Mesenchymal stem cell (in vitro differentiated cells and primary cell): ENCODE measurements at regions not wholly inside any gene's neighbourhood (a gene's known extent, or its start where the extent isn't known, plus 50 kb on each side); places are given as distances from the start of the nearest gene placed in this dataset.

Source experiments
- DNase-seq: peaks from one replicate; pipeline ENCODE4 v3.0.0-alpha.2; 2013
- H2AFZ ChIP-seq: one replicate; pipeline ENCODE4 v1.6.1; 2013; ENCODE audit warnings: low read depth, mild to moderate bottlenecking, control low read depth, inconsistent platforms, low read length, moderate library complexity
- H2AK5ac ChIP-seq: 2 replicates; pipeline ENCODE4 v1.6.1; 2013; ENCODE audit warnings: low read length, moderate library complexity, mild to moderate bottlenecking, inconsistent platforms; ENCODE audit not compliant: severe bottlenecking
- H2BK120ac ChIP-seq: one replicate; pipeline ENCODE4 v1.6.1; 2013; ENCODE audit warnings: low read depth, mild to moderate bottlenecking, inconsistent platforms, low read length, moderate library complexity
- H2BK12ac ChIP-seq, 2 experiments: one replicate each; pipeline ENCODE4 v1.6.1; 2013; ENCODE audit warnings: inconsistent platforms in 2 of 2, low read length in 2 of 2, mild to moderate bottlenecking in 2 of 2, moderate library complexity in 2 of 2, control low read depth in 1 of 2
- H2BK15ac ChIP-seq: one replicate; pipeline ENCODE4 v1.6.1; 2013; ENCODE audit warnings: mild to moderate bottlenecking, low read depth, inconsistent platforms; ENCODE audit not compliant: poor library complexity, severe bottlenecking
- H2BK5ac ChIP-seq: 2 replicates; pipeline ENCODE4 v1.6.1; 2013; ENCODE audit warnings: low read depth, mild to moderate bottlenecking, low read length, control low read depth, inconsistent platforms; ENCODE audit not compliant: poor library complexity, severe bottlenecking
- H3K14ac ChIP-seq, 2 experiments: one replicate each; pipeline ENCODE4 v1.6.1; 2013; ENCODE audit warnings: inconsistent platforms in 2 of 2, low read length in 2 of 2, control low read depth in 1 of 2, mild to moderate bottlenecking in 1 of 2, moderate library complexity in 1 of 2
- H3K18ac ChIP-seq, 2 experiments: one replicate each; pipeline ENCODE4 v1.6.1; 2013; ENCODE audit warnings: inconsistent platforms in 2 of 2, low read length in 2 of 2, control low read depth in 1 of 2, low read depth in 1 of 2, mild to moderate bottlenecking in 1 of 2
- H3K23ac ChIP-seq, 2 experiments: one replicate each; pipeline ENCODE4 v1.6.1; 2013; ENCODE audit warnings: inconsistent platforms in 2 of 2, low read length in 2 of 2, mild to moderate bottlenecking in 2 of 2, moderate library complexity in 2 of 2, control low read depth in 1 of 2
- H3K27ac ChIP-seq: 2 replicates; pipeline ENCODE4 v1.5.1; 2013; ENCODE audit warnings: mild to moderate bottlenecking, moderate library complexity, low read length, control low read depth, inconsistent platforms; ENCODE audit not compliant: poor library complexity, severe bottlenecking
- H3K27me3 ChIP-seq, 2 experiments: 2 replicates each; pipeline versions ENCODE4 v1.6.1 to v1.7.0; 2013; ENCODE audit warnings: low read length in 2 of 2, mild to moderate bottlenecking in 2 of 2, moderate library complexity in 2 of 2, control low read depth in 1 of 2, inconsistent platforms in 1 of 2; ENCODE audit not compliant: control insufficient read depth in 1 of 2, insufficient read depth in 1 of 2
- H3K36me3 ChIP-seq, 2 experiments: 2 replicates each; pipeline versions ENCODE4 v1.6.1 to v1.7.0; 2013; ENCODE audit warnings: low read length in 2 of 2, control low read depth in 1 of 2, inconsistent platforms in 1 of 2, low read depth in 1 of 2, mild to moderate bottlenecking in 1 of 2; ENCODE audit not compliant: insufficient read depth in 2 of 2, control insufficient read depth in 1 of 2
- H3K4ac ChIP-seq, 2 experiments: one replicate each; pipeline ENCODE4 v1.6.1; 2013; ENCODE audit warnings: inconsistent platforms in 2 of 2, low read length in 2 of 2, mild to moderate bottlenecking in 2 of 2, moderate library complexity in 2 of 2, control low read depth in 1 of 2, low read depth in 1 of 2
- H3K4me1 ChIP-seq: 2 replicates; pipeline ENCODE4 v1.6.1; 2013; ENCODE audit warnings: low read depth, low read length, control low read depth; ENCODE audit not compliant: control insufficient read depth, insufficient read depth
- H3K4me2 ChIP-seq: 2 replicates; pipeline ENCODE4 v1.6.1; 2013; ENCODE audit warnings: low read length, mild to moderate bottlenecking, inconsistent platforms; ENCODE audit not compliant: poor library complexity, severe bottlenecking
- H3K4me3 ChIP-seq, 2 experiments: 2 replicates each; pipeline versions ENCODE4 v1.5.1 to v1.7.0; 2013; ENCODE audit warnings: low read length in 2 of 2, mild to moderate bottlenecking in 2 of 2, control low read depth in 1 of 2, low read depth in 1 of 2; ENCODE audit not compliant: insufficient read depth in 1 of 2
- H3K79me1 ChIP-seq: replicated peaks from 2 replicates; pipeline ENCODE4 v1.6.1; 2013; ENCODE audit warnings: mild to moderate bottlenecking, control low read depth, low read length, inconsistent platforms; ENCODE audit not compliant: poor library complexity, severe bottlenecking
- H3K9ac ChIP-seq: 2 replicates; pipeline ENCODE4 v1.7.0; 2013; ENCODE audit warnings: mild to moderate bottlenecking, low read length, moderate library complexity
- H3K9me3 ChIP-seq: 2 replicates; pipeline ENCODE4 v1.7.0; 2013; ENCODE audit warnings: mild to moderate bottlenecking, low read length; ENCODE audit not compliant: control insufficient read depth
- H4K8ac ChIP-seq: one replicate; pipeline ENCODE4 v1.6.1; 2013; ENCODE audit warnings: inconsistent platforms, mild to moderate bottlenecking, low read length, moderate library complexity
- H4K91ac ChIP-seq: one replicate; pipeline ENCODE4 v1.6.1; 2013; ENCODE audit warnings: mild to moderate bottlenecking, low read length, inconsistent platforms
- WGBS: methylation state at CpG from one replicate; pipeline ENCODE4 v1.1.7; 2013; ENCODE audit warnings: mixed read lengths; 5-methylcytosine and 5-hydroxymethylcytosine counted together

DNA sequence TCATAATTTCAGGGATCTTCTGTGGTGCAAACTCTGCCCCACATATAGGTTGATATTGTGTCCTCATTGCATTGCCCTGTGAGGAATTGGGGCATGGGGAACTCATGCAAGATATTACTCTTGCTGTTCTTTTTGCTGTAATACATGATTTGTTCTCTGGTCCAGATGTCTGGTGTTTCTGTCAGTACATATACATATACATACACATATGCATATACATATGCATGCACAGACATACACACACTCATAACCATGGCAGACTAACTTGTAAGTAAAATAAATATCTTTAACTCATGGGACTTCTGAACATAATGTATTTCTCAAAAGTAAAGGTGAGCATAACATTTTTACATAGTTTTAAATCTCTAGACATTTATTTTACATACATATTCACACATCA, 438.3 kb downstream of the CD109 start:
- H3K4me3 ChIP-seq: no peak overlapping the region

DNA sequence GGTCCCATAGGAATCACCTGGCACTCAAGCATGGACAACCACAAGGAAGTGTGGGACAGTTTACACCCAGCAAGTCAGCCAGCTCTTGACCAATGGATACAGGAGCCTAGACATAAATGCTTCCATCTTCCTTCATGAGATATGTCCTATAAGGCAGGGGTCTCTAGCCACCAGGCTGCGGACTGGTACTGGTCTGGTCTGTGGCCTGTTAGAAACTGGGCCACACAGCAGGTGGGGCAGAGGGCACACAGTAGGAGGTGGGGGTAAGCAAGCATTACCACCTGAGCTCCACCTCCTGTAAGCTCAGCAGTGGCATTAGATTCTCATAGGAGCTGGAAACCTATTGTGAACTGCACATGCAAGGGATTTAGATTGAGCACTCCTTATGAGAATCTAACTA, 437.1 kb downstream of the CD109 start:
- Histone ChIP-seq H3K27me3 (no peaks in the 10 kb centered on the region), H4K91ac (no peak overlapping the region), H3K14ac (no peak overlapping the region), H2BK5ac (no peak overlapping the region), H3K18ac (no peak overlapping the region), H3K27ac (no peak overlapping the region), H2AFZ (no peak overlapping the region), H4K8ac (no peak overlapping the region), H2BK120ac (no peak overlapping the region), H3K36me3 (no peaks in the 10 kb centered on the region), H3K4me1 (no peaks in the 10 kb centered on the region), H2BK15ac (no peak overlapping the region), H3K23ac (no peak overlapping the region), H3K4me2 (no peak overlapping the region), H3K9me3 (no peaks in the 10 kb centered on the region), H3K9ac (no peak overlapping the region), H3K4me3 (no peak overlapping the region), H2AK5ac (no peak overlapping the region), H2BK12ac (no peak overlapping the region), H3K79me1 (no peaks in the 10 kb centered on the region), H3K4ac (no peak overlapping the region)
- WGBS: 95% methylated on average over 1 of the region's 1 CpG
- DNase-seq: no peak

More for the DNA sequence above, 438.3 kb downstream of the CD109 start:
- H2AK5ac ChIP-seq: no peak overlapping the region
- H3K18ac ChIP-seq: no peak overlapping the region
- no peak overlapping the region for H3K4ac ChIP-seq
- no peaks in the 10 kb centered on the region for H3K27me3 ChIP-seq
- H3K9me3 ChIP-seq: no peaks in the 10 kb centered on the region
- no peak overlapping the region for H3K14ac ChIP-seq
- no peak overlapping the region for H3K23ac ChIP-seq
- no peak overlapping the region for H2BK5ac ChIP-seq
- H3K4me2 ChIP-seq: no peak overlapping the region
- H3K9ac ChIP-seq: no peak overlapping the region
- H2AFZ ChIP-seq: no peak overlapping the region
- no peaks in the 10 kb centered on the region for H3K36me3 ChIP-seq
- no peak overlapping the region for H3K27ac ChIP-seq
- H3K79me1 ChIP-seq: no peaks in the 10 kb centered on the region
- H2BK15ac ChIP-seq: no peak overlapping the region
- no peak for DNase-seq
- no peak overlapping the region for H2BK120ac ChIP-seq
- H2BK12ac ChIP-seq: no peak overlapping the region
- no peaks in the 10 kb centered on the region for H3K4me1 ChIP-seq
- H4K91ac ChIP-seq: no peak overlapping the region
- no peak overlapping the region for H4K8ac ChIP-seq

GRCh38 chr6:74130641-74131040, 434.6 kb downstream of the CD109 start:
- H3K36me3 ChIP-seq: no peaks in the 10 kb centered on the region
- no peak overlapping the region for H2BK12ac ChIP-seq
- H2AK5ac ChIP-seq: no peak overlapping the region
- no peaks in the 10 kb centered on the region for H3K9me3 ChIP-seq
- no peak overlapping the region for H3K18ac ChIP-seq
- no peak for DNase-seq
- no peaks in the 10 kb centered on the region for H3K27me3 ChIP-seq
- no peak overlapping the region for H4K8ac ChIP-seq
- H3K14ac ChIP-seq: no peak overlapping the region
- H3K4ac ChIP-seq: no peak overlapping the region
- no peak overlapping the region for H2AFZ ChIP-seq
- no peak overlapping the region for H3K4me2 ChIP-seq
- H3K9ac ChIP-seq: no peak overlapping the region
- H2BK120ac ChIP-seq: no peak overlapping the region
- no peaks in the 10 kb centered on the region for H3K4me1 ChIP-seq
- H2BK15ac ChIP-seq: no peak overlapping the region
- no peak overlapping the region for H3K23ac ChIP-seq
- no peaks in the 10 kb centered on the region for H3K79me1 ChIP-seq
- H2BK5ac ChIP-seq: no peak overlapping the region
- no peak overlapping the region for H3K4me3 ChIP-seq
- no peak overlapping the region for H3K27ac ChIP-seq
- H4K91ac ChIP-seq: no peak overlapping the region
- 98% methylated on average over 2 of the region's 2 CpGs for WGBS

- H3K4me1 ChIP-seq: no peaks in the 10 kb centered on the region
- no peak overlapping the region for H3K9ac ChIP-seq
- H3K36me3 ChIP-seq: no peaks in the 10 kb centered on the region
- H3K79me1 ChIP-seq: no peaks in the 10 kb centered on the region
- no peak overlapping the region for H2BK5ac ChIP-seq
- no peak overlapping the region for H3K14ac ChIP-seq
- no CpG with 5 or more reads among the region's 1 CpG for WGBS
- H3K23ac ChIP-seq: no peak overlapping the region
- H4K8ac ChIP-seq: no peak overlapping the region
- no peak overlapping the region for H2BK120ac ChIP-seq
- no peak overlapping the region for H3K27ac ChIP-seq
- peak overlapping the region; percentile 55 for H2AK5ac ChIP-seq
- no peaks in the 10 kb centered on the region for H3K9me3 ChIP-seq
- DNase-seq: peak; percentile 60
- H3K4me3 ChIP-seq: no peak overlapping the region
- peak overlapping the region in 1 of 2 experiments; percentile 92 for H2BK12ac ChIP-seq
- H2AFZ ChIP-seq: no peak overlapping the region
- H2BK15ac ChIP-seq: no peak overlapping the region
- H3K18ac ChIP-seq: peak overlapping the region; percentile 24 to 52
- H3K4ac ChIP-seq: no peak overlapping the region
- no peak overlapping the region for H3K4me2 ChIP-seq
- H3K27me3 ChIP-seq: no peaks in the 10 kb centered on the region
- H4K91ac ChIP-seq: no peak overlapping the region
These were observed 432.5 kb downstream of the CD109 start for GRCh38 chr6:74128536-74128935.
